Smooth muscle cell (in vitro differentiated cells): ENCODE measurements at regions not wholly inside any gene's neighbourhood (a gene's known extent, or its start where the extent isn't known, plus 50 kb on each side); places are given as distances from the start of the nearest gene placed in this dataset.

Experiments used
- DNase-seq: peaks from one replicate; lab custom pipeline; 2025; ENCODE audit not compliant: unreplicated experiment; lab: John Stamatoyannopoulos, UW
- H2AFZ ChIP-seq: fragments of 200-600 bp; sonication (generic); 2 replicates; pipeline ENCODE4 v1.6.0; 2016; ENCODE audit warnings: antibody characterized with exemption, low read depth, mild to moderate bottlenecking
- H3F3A ChIP-seq: fragments of 200-600 bp; sonication (generic); 2 replicates; pipeline ENCODE4 v1.6.0; 2017; ENCODE audit warnings: antibody characterized with exemption, low read depth
- H3K27ac ChIP-seq: fragments of 200-600 bp; sonication (generic); 2 replicates; pipeline ENCODE4 v1.5.1; 2016; ENCODE audit warnings: low read depth, mild to moderate bottlenecking
- H3K27me3 ChIP-seq: fragments of 200-600 bp; sonication (generic); 2 replicates; pipeline ENCODE4 v1.6.1; 2016; ENCODE audit warnings: low read depth, mild to moderate bottlenecking
- H3K36me3 ChIP-seq: fragments of 200-600 bp; sonication (generic); 2 replicates; pipeline ENCODE4 v1.5.1; 2016; ENCODE audit warnings: low read depth
- H3K4me1 ChIP-seq: fragments of 200-600 bp; sonication (generic); 2 replicates; pipeline ENCODE4 v1.5.1; 2016; ENCODE audit warnings: low read depth
- H3K4me2 ChIP-seq: fragments of 200-600 bp; sonication (generic); 2 replicates; pipeline ENCODE4 v1.6.0; 2016; ENCODE audit warnings: mild to moderate bottlenecking
- H3K4me3 ChIP-seq: fragments of 200-600 bp; sonication (generic); 2 replicates; pipeline ENCODE4 v1.5.1; 2016; ENCODE audit warnings: mild to moderate bottlenecking
- H3K79me2 ChIP-seq: fragments of 200-600 bp; sonication (generic); 2 replicates; pipeline ENCODE4 v1.6.0; 2016; ENCODE audit warnings: low read depth, mild to moderate bottlenecking
- H3K9ac ChIP-seq: fragments of 200-600 bp; sonication (generic); 2 replicates; pipeline ENCODE4 v1.6.0; 2016; ENCODE audit warnings: low read depth
- H3K9me3 ChIP-seq: fragments of 200-600 bp; sonication (generic); replicated peaks from 2 replicates; pipeline ENCODE4 v1.5.1; 2016; ENCODE audit warnings: low read depth
- H4K20me1 ChIP-seq: fragments of 200-600 bp; sonication (generic); 2 replicates; pipeline ENCODE4 v1.6.0; 2016; ENCODE audit warnings: low read depth
- WGBS: methylation state at CpG from one replicate; pipeline ENCODE4 v1.1.7; 2016; ENCODE audit warnings: low lambda C conversion rate; 5-methylcytosine and 5-hydroxymethylcytosine counted together
- TF ChIP-seq, protein P1 (sequence below): fragments of 200-600 bp; sonication (generic); IDR thresholded peaks from 2 replicates; pipeline ENCODE4 v1.5.1; 2017; ENCODE audit warnings: borderline replicate concordance, mild to moderate bottlenecking, antibody characterized with exemption; ENCODE audit not compliant: insufficient read depth, poor library complexity, severe bottlenecking

DNA sequence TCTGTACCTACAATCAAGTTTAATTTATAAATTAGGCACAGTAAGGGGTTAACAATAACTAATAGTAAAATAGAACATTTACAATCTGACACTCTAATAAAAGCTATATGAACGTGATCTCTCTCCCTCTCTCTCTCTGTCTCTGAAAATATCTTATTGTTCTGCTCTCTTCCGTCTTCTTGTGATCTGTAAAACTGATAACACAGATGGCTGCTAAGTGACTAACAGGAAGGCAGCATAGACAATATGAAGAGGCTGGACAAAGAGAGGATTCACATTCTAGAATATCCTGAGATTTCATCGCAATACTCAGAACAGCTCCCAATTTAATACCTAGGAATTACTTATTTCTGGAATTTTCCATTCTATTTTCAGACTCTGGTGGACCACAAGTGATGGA lies 827.2 kb downstream of the FLRT2 start:
- no peaks in the 10 kb centered on the region for H4K20me1 ChIP-seq
- DNase-seq: no peak
- no peak overlapping the region for H2AFZ ChIP-seq
- H3K4me3 ChIP-seq: no peak overlapping the region
- WGBS: 64% methylated on average over 3 of the region's 3 CpGs
- TF ChIP-seq, protein P1, sequence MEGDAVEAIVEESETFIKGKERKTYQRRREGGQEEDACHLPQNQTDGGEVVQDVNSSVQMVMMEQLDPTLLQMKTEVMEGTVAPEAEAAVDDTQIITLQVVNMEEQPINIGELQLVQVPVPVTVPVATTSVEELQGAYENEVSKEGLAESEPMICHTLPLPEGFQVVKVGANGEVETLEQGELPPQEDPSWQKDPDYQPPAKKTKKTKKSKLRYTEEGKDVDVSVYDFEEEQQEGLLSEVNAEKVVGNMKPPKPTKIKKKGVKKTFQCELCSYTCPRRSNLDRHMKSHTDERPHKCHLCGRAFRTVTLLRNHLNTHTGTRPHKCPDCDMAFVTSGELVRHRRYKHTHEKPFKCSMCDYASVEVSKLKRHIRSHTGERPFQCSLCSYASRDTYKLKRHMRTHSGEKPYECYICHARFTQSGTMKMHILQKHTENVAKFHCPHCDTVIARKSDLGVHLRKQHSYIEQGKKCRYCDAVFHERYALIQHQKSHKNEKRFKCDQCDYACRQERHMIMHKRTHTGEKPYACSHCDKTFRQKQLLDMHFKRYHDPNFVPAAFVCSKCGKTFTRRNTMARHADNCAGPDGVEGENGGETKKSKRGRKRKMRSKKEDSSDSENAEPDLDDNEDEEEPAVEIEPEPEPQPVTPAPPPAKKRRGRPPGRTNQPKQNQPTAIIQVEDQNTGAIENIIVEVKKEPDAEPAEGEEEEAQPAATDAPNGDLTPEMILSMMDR: no peak
- H3K9me3 ChIP-seq: no peaks in the 10 kb centered on the region
- H3K79me2 ChIP-seq: no peaks in the 10 kb centered on the region
- H3K9ac ChIP-seq: no peak overlapping the region
- no peak overlapping the region for H3K4me2 ChIP-seq
- H3F3A ChIP-seq: no peaks in the 10 kb centered on the region
- peaks cover 3% of the 10 kb centered on the region for H3K4me1 ChIP-seq
- no peaks in the 10 kb centered on the region for H3K27me3 ChIP-seq
- H3K36me3 ChIP-seq: no peaks in the 10 kb centered on the region
- no peak overlapping the region for H3K27ac ChIP-seq

DNA sequence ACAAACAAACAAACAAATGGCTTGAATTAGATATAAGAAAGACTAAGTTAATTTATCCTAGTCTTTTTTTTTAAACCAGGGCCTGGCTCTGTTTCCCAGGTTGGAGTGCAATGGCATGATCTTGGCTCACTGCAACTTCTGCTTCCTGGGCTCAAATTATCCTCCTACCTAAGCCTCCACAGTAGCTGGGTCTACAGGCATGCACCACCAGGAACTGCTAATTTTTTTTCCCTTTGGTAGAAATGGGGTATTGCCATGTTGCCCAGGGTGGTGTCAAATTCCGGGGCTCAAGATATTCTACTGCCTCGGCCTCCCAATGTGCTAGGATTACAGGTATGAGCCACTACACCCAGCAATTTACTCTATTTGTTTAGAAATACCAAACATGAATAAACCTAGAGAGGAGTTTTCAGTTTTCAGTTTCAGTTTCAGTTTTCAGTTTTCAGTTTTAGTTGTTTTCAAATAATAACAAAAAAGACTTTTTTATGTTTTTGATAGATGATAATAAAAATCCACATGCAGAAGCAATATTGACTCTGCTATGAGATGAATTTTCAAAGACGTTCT lies 817.0 kb downstream of the FLRT2 start:
- Histone ChIP-seq H4K20me1 (no peaks in the 10 kb centered on the region), H3K9me3 (peaks cover 4% of the 10 kb centered on the region), H3K27me3 (no peaks in the 10 kb centered on the region), H3F3A (no peaks in the 10 kb centered on the region), H3K4me1 (no peaks in the 10 kb centered on the region), H3K4me3 (no peak overlapping the region), H3K27ac (no peak overlapping the region), H3K4me2 (no peak overlapping the region), H3K36me3 (no peaks in the 10 kb centered on the region), H2AFZ (no peak overlapping the region), H3K9ac (no peak overlapping the region), H3K79me2 (no peaks in the 10 kb centered on the region)
- WGBS: 82% methylated on average over 3 of the region's 3 CpGs
- TF ChIP-seq, protein P1: no peak
- no peak for DNase-seq

DNA sequence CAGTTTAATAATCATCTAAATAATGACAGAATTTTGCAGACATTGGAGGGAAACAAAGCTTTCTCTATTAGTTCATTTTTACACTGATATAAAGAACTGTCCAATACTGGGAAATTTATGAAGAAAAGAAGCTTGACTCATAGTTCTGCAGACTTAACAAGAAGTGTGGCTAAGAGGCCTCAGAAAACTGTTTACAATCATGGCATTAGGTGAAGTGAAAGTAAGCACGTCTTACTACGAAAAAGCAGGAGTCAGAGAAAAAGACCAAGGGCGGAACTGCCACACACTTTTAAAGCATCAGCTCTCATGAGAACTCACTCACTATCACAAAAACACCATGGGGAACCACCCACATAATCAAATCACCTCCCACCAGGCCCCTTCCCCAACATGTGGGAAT lies 804.4 kb downstream of the FLRT2 start:
- Histone ChIP-seq H3K4me2 (no peak overlapping the region), H2AFZ (no peak overlapping the region), H3K27me3 (no peaks in the 10 kb centered on the region), H3K27ac (no peak overlapping the region), H4K20me1 (no peaks in the 10 kb centered on the region), H3K4me3 (no peak overlapping the region), H3K4me1 (no peaks in the 10 kb centered on the region), H3K79me2 (no peaks in the 10 kb centered on the region), H3F3A (no peaks in the 10 kb centered on the region), H3K9me3 (no peaks in the 10 kb centered on the region), H3K9ac (no peak overlapping the region), H3K36me3 (no peaks in the 10 kb centered on the region)
- TF ChIP-seq, protein P1: no peak
- 58% methylated on average over 3 of the region's 3 CpGs for WGBS
- no peak for DNase-seq

DNA sequence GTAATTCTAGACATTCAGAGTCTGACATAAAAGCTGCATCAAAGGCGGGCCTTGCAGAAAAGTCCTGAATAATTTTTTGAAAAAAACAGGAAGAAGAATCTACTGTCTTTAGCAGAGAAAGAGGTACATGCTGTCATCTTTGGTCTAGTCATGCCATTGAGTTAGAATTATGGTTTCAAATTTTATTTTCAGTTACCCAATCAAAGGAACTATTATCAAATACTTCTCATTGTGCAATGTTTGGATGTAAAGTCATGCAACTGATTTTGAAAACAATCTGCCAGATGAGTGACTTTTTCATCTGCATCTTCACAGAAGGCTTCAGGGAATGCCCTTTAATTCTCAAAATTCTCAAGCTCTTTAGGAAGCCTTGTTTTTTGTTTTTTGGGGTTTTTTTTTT lies 803.5 kb downstream of the FLRT2 start:
- no peak overlapping the region for H3K9ac ChIP-seq
- no peak for DNase-seq
- no peaks in the 10 kb centered on the region for H3K36me3 ChIP-seq
- no peak overlapping the region for H3K27ac ChIP-seq
- 93% methylated on average over 1 of the region's 1 CpG for WGBS
- H2AFZ ChIP-seq: no peak overlapping the region
- no peaks in the 10 kb centered on the region for H3K4me1 ChIP-seq
- H3K4me3 ChIP-seq: no peak overlapping the region
- H3K27me3 ChIP-seq: no peaks in the 10 kb centered on the region
- H4K20me1 ChIP-seq: no peaks in the 10 kb centered on the region
- H3K79me2 ChIP-seq: no peaks in the 10 kb centered on the region
- no peaks in the 10 kb centered on the region for H3K9me3 ChIP-seq
- no peak overlapping the region for H3K4me2 ChIP-seq
- TF ChIP-seq, protein P1: no peak
- H3F3A ChIP-seq: no peaks in the 10 kb centered on the region
